ENCODE measurements at regions not wholly inside any gene's neighbourhood (a gene's known extent, or its start where the extent isn't known, plus 50 kb on each side); places are given as distances from the start of the nearest gene placed in this dataset.

GRCh38 chr2:203798296-203799087 is 69.1 kb upstream of the CTLA4 start:
- Histone ChIP-seq H3K4me1 (ENCODE audit: low read depth) (no peaks in the 10 kb centered on the region), H3K27me3 (no peaks in the 10 kb centered on the region), H3K4me3 (no peak overlapping the region), H3K36me3 (no peaks in the 10 kb centered on the region), H3K9me3 (ENCODE audit: low read depth) (no peaks in the 10 kb centered on the region), H3K27ac (no peak overlapping the region)
- no peak for TF ChIP-seq CTCF (IDR thresholded peaks at IDR 0.05; ENCODE audit: low read depth, low read length)
- no peak for DNase-seq (ENCODE audit: low read depth in 1 of 2, low spot score in 1 of 2)

DNA sequence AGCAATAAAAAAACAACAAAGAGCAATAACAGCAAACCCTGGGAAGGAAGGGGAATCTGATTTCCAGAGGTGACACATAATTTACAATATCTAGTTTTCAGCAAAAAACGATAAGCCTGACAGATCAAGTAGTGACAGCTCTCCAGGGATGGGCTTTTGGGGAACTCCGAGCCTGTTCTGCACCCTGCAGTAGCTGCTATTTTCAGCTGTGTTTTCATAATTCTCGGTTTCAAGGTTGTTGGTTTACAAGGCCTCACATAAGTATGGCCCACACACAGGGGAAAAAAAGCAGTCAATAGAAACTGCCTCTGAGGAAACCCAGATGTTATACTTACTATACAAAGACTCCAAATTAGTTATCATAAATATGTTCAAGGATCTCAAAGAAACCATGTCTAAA is 67.7 kb upstream of the CTLA4 start:
- Histone ChIP-seq H3K27me3 (no peaks in the 10 kb centered on the region), H3K4me3 (no peak overlapping the region), H3K9me3 (ENCODE audit: low read depth) (no peaks in the 10 kb centered on the region), H3K27ac (no peak overlapping the region), H3K36me3 (no peaks in the 10 kb centered on the region), H3K4me1 (ENCODE audit: low read depth) (no peaks in the 10 kb centered on the region)
- no peak for DNase-seq (ENCODE audit: low read depth in 1 of 2, low spot score in 1 of 2)
- TF ChIP-seq CTCF (IDR thresholded peaks at IDR 0.05; ENCODE audit: low read depth, low read length), result no peak

DNA sequence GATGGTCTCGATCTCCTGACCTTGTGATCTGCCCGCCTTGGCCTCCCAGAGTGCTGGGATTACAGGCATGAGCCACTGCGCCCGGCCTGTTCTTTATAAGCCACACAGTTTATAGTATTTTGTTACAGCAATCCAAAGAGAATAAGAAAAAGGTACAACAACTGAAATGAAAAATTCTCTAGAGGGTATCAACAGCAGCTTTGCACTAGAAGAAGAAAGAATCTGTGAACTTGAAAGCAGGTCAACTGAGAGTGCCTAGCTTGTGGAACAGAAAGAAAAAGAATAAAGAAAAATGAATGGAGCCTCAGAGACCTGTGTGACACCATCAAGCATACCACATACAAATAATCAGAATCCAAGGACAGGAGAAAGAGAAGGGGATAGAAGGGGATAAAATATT is 66.8 kb upstream of the CTLA4 start:
- no peak overlapping the region for H3K27ac ChIP-seq
- no peak for TF ChIP-seq CTCF (IDR thresholded peaks at IDR 0.05; ENCODE audit: low read depth, low read length)
- DNase-seq (ENCODE audit: low read depth in 1 of 2, low spot score in 1 of 2), result no peak
- no peak overlapping the region for H3K4me3 ChIP-seq
- no peaks in the 10 kb centered on the region for H3K27me3 ChIP-seq
- H3K9me3 ChIP-seq (ENCODE audit: low read depth), result no peaks in the 10 kb centered on the region
- H3K36me3 ChIP-seq, result no peaks in the 10 kb centered on the region
- no peaks in the 10 kb centered on the region for H3K4me1 ChIP-seq (ENCODE audit: low read depth)

DNA sequence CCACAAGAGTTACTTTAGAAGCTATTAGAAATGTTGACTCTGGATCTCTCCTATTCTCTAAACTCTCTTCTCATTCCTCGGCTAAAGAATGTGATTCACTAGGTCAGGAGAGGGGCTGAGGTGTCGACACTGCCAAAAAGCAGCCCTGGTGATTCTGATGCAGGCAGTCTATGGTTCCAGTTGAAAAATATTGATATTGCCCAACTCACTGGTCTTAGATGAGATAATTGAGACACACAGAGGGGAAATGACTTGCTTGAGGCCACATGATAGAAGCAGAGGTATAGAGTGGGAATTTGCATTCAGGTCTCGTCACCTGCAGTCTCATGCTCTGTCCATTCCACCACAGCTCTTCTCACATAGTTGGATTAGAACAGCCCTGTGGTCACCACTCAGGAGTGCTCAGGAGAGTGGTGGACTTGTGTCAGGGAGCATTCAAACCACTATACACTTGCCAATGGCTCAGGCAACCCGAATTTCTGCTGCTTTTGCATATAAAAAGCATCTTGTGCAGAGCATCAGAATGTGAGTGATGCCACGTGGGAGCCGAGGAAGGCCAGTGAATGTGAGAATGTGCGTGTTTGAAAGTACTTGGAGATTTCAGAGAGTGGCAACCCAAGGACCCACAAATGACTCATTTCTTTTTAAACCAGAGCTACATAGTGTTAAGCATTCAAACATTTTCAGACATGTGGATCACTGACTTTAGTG is 65.1 kb upstream of the CTLA4 start:
- no peak overlapping the region for H3K27ac ChIP-seq
- H3K4me3 ChIP-seq, result no peak overlapping the region
- H3K4me1 ChIP-seq (ENCODE audit: low read depth), result no peaks in the 10 kb centered on the region
- H3K27me3 ChIP-seq, result no peaks in the 10 kb centered on the region
- TF ChIP-seq CTCF (IDR thresholded peaks at IDR 0.05; ENCODE audit: low read depth, low read length), result no peak
- H3K36me3 ChIP-seq, result no peaks in the 10 kb centered on the region
- DNase-seq (ENCODE audit: low read depth in 1 of 2, low spot score in 1 of 2), result peak in 1 of 2 donors; percentile 72
- H3K9me3 ChIP-seq (ENCODE audit: low read depth), result no peaks in the 10 kb centered on the region

GRCh38 chr2:203803053-203803429 is 64.5 kb upstream of the CTLA4 start:
- Histone ChIP-seq H3K4me3 (no peak overlapping the region), H3K27me3 (no peaks in the 10 kb centered on the region), H3K4me1 (ENCODE audit: low read depth) (no peaks in the 10 kb centered on the region), H3K9me3 (ENCODE audit: low read depth) (no peaks in the 10 kb centered on the region), H3K27ac (no peak overlapping the region), H3K36me3 (no peaks in the 10 kb centered on the region)
- DNase-seq (ENCODE audit: low read depth in 1 of 2, low spot score in 1 of 2), result no peak
- TF ChIP-seq CTCF (IDR thresholded peaks at IDR 0.05; ENCODE audit: low read depth, low read length), result no peak

All from cardiac muscle cell (in vitro differentiated cells and primary cell).